Gastroesophageal sphincter (tissue), 3 donors: ENCODE measurements at regions not wholly inside any gene's neighbourhood (a gene's known extent, or its start where the extent isn't known, plus 50 kb on each side); places are given as distances from the start of the nearest gene placed in this dataset.

Experiments used
- CTCF ChIP-seq, 4 experiments: fragments of 200-600 bp in 2 of 4; fragments of 450-650 bp in 2 of 4; sonication (generic) in 1 of 4; IDR thresholded peaks; one replicate each; pipeline ENCODE4 v1.5.1; 2017 to 2019; ENCODE audit warnings: antibody characterized with exemption in 4 of 4, mild to moderate bottlenecking in 2 of 4, moderate library complexity in 2 of 4
- EP300 ChIP-seq: sonication (generic); formaldehyde crosslinking; IDR thresholded peaks from one replicate; pipeline ENCODE4 v1.6.1; 2017; ENCODE audit warnings: antibody characterized with exemption, mild to moderate bottlenecking
- POLR2A ChIP-seq, 2 donors: fragments of 450-650 bp; IDR thresholded peaks; one replicate each; pipeline ENCODE4 v1.6.1; 2017; ENCODE audit warnings: antibody characterized with exemption in 2 of 2, mild to moderate bottlenecking in 2 of 2, moderate library complexity in 1 of 2
- POLR2AphosphoS5 ChIP-seq: sonication (generic); formaldehyde crosslinking; IDR thresholded peaks from one replicate; pipeline ENCODE4 v1.6.1; 2017; ENCODE audit warnings: antibody characterized with exemption

GRCh38 chr4:57373991-57374390, 263.8 kb upstream of the IGFBP7 start:
- no peak for TF ChIP-seq CTCF (IDR thresholded peaks at IDR 0.05)
- TF ChIP-seq POLR2A (IDR thresholded peaks at IDR 0.05), result no peak
- no peak for TF ChIP-seq EP300
- TF ChIP-seq POLR2AphosphoS5, result no peak
